ENCODE measurements at regions not wholly inside any gene's neighbourhood (a gene's known extent, or its start where the extent isn't known, plus 50 kb on each side); places are given as distances from the start of the nearest gene placed in this dataset.

- TF ChIP-seq CTCF (IDR thresholded peaks at IDR 0.05; ENCODE audit: borderline replicate concordance): no peak
- H3K27me3 ChIP-seq (ENCODE audit: low read depth): no peaks in the 10 kb centered on the region
- no peaks in the 10 kb centered on the region for H3K9me3 ChIP-seq (replicated peaks)
- no peaks in the 10 kb centered on the region for H3K36me3 ChIP-seq
- H3K4me3 ChIP-seq: no peak overlapping the region
- intact Hi-C loops (cut with micrococcal nuclease): no loop called here
- no peak for DNase-seq
- no peak overlapping the region for H3K27ac ChIP-seq (replicated peaks)
- H3K4me1 ChIP-seq: no peaks in the 10 kb centered on the region
Observed at GRCh38 chrY:7141477-7141876, 229.9 kb upstream of the AMELY start.
